ENCODE measurements at regions not wholly inside any gene's neighbourhood (a gene's known extent, or its start where the extent isn't known, plus 50 kb on each side); places are given as distances from the start of the nearest gene placed in this dataset.

DNA sequence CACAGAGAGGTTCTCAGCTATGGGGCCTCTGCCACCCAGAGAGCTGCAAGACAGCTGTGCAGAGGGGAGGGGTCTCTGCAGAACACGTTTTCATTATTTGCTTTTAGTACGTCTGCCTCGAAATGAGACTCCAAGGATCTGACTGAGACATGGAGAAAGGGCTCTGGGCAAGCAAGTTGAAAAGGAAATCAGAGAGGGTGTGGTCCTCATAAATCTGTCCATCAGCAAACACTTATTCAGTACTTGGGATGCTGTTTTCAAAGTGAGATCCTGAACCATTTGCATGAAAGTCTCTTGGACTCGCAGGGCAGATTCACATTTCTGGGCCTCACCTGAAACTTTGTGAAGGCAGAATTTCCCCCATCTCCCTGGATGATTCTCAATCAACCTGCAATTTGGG is 197.4 kb upstream of the GALNT2 start:
- no peak for DNase-seq
- peaks cover 0 to 3% (median 0%) of the 10 kb centered on the region in 3 donors for H3K9me3 ChIP-seq (ENCODE audit: control extremely low read depth in 1 of 3, control insufficient read depth in 2 of 3, insufficient read depth in 1 of 3, low read length in 2 of 3)
- no peak overlapping the region for H3K27ac ChIP-seq (ENCODE audit: low read length in 2 of 2)
- H3K27me3 ChIP-seq (replicated peaks in 1 of 4; ENCODE audit: control extremely low read depth in 1 of 4, control insufficient read depth in 3 of 4, insufficient read depth in 4 of 4, low read length in 3 of 4), result no peaks in the 10 kb centered on the region
- TF ChIP-seq EZH2 (IDR thresholded peaks at IDR 0.05; ENCODE audit: borderline replicate concordance, insufficient read depth, low read depth, low read length, poor library complexity, severe bottlenecking), result no peak
- TF ChIP-seq, protein P1, sequence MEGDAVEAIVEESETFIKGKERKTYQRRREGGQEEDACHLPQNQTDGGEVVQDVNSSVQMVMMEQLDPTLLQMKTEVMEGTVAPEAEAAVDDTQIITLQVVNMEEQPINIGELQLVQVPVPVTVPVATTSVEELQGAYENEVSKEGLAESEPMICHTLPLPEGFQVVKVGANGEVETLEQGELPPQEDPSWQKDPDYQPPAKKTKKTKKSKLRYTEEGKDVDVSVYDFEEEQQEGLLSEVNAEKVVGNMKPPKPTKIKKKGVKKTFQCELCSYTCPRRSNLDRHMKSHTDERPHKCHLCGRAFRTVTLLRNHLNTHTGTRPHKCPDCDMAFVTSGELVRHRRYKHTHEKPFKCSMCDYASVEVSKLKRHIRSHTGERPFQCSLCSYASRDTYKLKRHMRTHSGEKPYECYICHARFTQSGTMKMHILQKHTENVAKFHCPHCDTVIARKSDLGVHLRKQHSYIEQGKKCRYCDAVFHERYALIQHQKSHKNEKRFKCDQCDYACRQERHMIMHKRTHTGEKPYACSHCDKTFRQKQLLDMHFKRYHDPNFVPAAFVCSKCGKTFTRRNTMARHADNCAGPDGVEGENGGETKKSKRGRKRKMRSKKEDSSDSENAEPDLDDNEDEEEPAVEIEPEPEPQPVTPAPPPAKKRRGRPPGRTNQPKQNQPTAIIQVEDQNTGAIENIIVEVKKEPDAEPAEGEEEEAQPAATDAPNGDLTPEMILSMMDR (IDR thresholded peaks at IDR 0.05), result no peak
- H3K4me1 ChIP-seq (ENCODE audit: control insufficient read depth in 2 of 2, insufficient read depth in 2 of 2, low read length in 2 of 2), result no peaks in the 10 kb centered on the region
- H3K9ac ChIP-seq (ENCODE audit: low read length), result no peak overlapping the region
- H3K4me3 Mint-ChIP-seq, result no peak overlapping the region
- no peak overlapping the region for H3K4me3 ChIP-seq (ENCODE audit: control extremely low read depth in 1 of 5, extremely low read depth in 1 of 5, insufficient read depth in 1 of 5, low read depth in 2 of 5, low read length in 4 of 5)
- H4K20me1 ChIP-seq (ENCODE audit: control insufficient read depth, insufficient read depth, low read length, poor library complexity, severe bottlenecking), result no peaks in the 10 kb centered on the region
- intact Hi-C loops (cut with micrococcal nuclease), result no loop called here
- H2AFZ ChIP-seq (ENCODE audit: insufficient read depth, low read depth, low read length, poor library complexity, severe bottlenecking), result no peak overlapping the region
- ATAC-seq (ENCODE audit: low read depth), result no peak
- no peaks in the 10 kb centered on the region for H3K27me3 Mint-ChIP-seq
- 93% methylated on average over 4 of the region's 4 CpGs for WGBS (ENCODE audit: insufficient coverage)
- no peaks in the 10 kb centered on the region for H3K79me2 ChIP-seq (ENCODE audit: control insufficient read depth, insufficient read depth, low read length)
- H3K36me3 ChIP-seq (replicated peaks in 1 of 2; ENCODE audit: control extremely low read depth in 1 of 2, control insufficient read depth in 1 of 2, extremely low read depth in 1 of 2, insufficient read depth in 2 of 2, low read length in 1 of 2), result no peaks in the 10 kb centered on the region
- H3K9me3 Mint-ChIP-seq (ENCODE audit: insufficient read depth), result no peaks in the 10 kb centered on the region
- ChIA-PET CTCF (no interaction called here), POLR2A (no interaction called here)
- H3K27ac Mint-ChIP-seq, result no peak overlapping the region
- no peaks in the 10 kb centered on the region for H3K4me1 Mint-ChIP-seq
- H3K4me2 ChIP-seq (replicated peaks; ENCODE audit: low read depth, low read length, poor library complexity, severe bottlenecking), result no peak overlapping the region

DNA sequence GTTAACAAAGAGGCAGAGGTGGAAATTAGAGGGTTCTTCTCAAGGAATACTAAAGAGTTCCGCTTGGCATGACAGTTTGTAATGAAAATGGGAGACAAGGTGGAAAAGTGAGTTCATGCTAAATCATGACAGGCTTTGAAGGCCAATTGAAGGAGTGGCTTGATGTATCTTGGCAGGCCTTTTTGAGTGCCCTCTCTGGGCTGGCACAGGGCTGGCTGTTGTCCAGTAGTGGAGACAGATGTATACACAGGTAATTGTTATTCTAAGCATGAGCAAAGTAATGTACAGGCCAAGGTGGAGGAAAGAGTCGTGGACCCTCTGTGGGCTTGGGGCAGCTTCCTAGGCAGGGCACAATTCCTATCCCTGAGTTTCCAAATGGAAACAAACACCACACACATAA is 196.7 kb upstream of the GALNT2 start:
- ChIA-PET POLR2A (no interaction called here), CTCF (interaction anchor here (0.5 kb wide), 2 partner anchors 11 to 161 kb away, joined by 3 read pairs; no protein-coding TSS in a partner anchor)
- no peaks in the 10 kb centered on the region for H3K27me3 ChIP-seq (replicated peaks in 1 of 4; ENCODE audit: control extremely low read depth in 1 of 4, control insufficient read depth in 3 of 4, insufficient read depth in 4 of 4, low read length in 3 of 4)
- no peak for TF ChIP-seq EZH2 (IDR thresholded peaks at IDR 0.05; ENCODE audit: borderline replicate concordance, insufficient read depth, low read depth, low read length, poor library complexity, severe bottlenecking)
- TF ChIP-seq, protein P1 (IDR thresholded peaks at IDR 0.05), result no peak
- DNase-seq (no peak), ATAC-seq (ENCODE audit: low read depth) (no peak)
- H3K27ac ChIP-seq (ENCODE audit: low read length in 2 of 2), result no peak overlapping the region
- no peaks in the 10 kb centered on the region for H4K20me1 ChIP-seq (ENCODE audit: control insufficient read depth, insufficient read depth, low read length, poor library complexity, severe bottlenecking)
- H3K4me1 ChIP-seq (ENCODE audit: control insufficient read depth in 2 of 2, insufficient read depth in 2 of 2, low read length in 2 of 2), result no peaks in the 10 kb centered on the region
- Mint-ChIP-seq H3K4me3 (no peak overlapping the region), H3K4me1 (no peaks in the 10 kb centered on the region), H3K9me3 (ENCODE audit: insufficient read depth) (no peaks in the 10 kb centered on the region), H3K27me3 (no peaks in the 10 kb centered on the region), H3K27ac (no peak overlapping the region)
- intact Hi-C loops (cut with micrococcal nuclease), result no loop called here
- H2AFZ ChIP-seq (ENCODE audit: insufficient read depth, low read depth, low read length, poor library complexity, severe bottlenecking), result no peak overlapping the region
- H3K36me3 ChIP-seq (replicated peaks in 1 of 2; ENCODE audit: control extremely low read depth in 1 of 2, control insufficient read depth in 1 of 2, extremely low read depth in 1 of 2, insufficient read depth in 2 of 2, low read length in 1 of 2), result no peaks in the 10 kb centered on the region
- H3K79me2 ChIP-seq (ENCODE audit: control insufficient read depth, insufficient read depth, low read length), result no peaks in the 10 kb centered on the region
- WGBS (ENCODE audit: insufficient coverage), result 95% methylated on average over 1 of the region's 2 CpGs
- no peak overlapping the region for H3K4me2 ChIP-seq (replicated peaks; ENCODE audit: low read depth, low read length, poor library complexity, severe bottlenecking)
- no peak overlapping the region for H3K9ac ChIP-seq (ENCODE audit: low read length)
- H3K9me3 ChIP-seq (ENCODE audit: control extremely low read depth in 1 of 3, control insufficient read depth in 2 of 3, insufficient read depth in 1 of 3, low read length in 2 of 3), result peaks cover 0 to 3% (median 0%) of the 10 kb centered on the region in 3 donors
- H3K4me3 ChIP-seq (ENCODE audit: control extremely low read depth in 1 of 5, extremely low read depth in 1 of 5, insufficient read depth in 1 of 5, low read depth in 2 of 5, low read length in 4 of 5), result no peak overlapping the region

All from B cell (primary cell).